HEK293T (cell line): ENCODE measurements at regions not wholly inside any gene's neighbourhood (a gene's known extent, or its start where the extent isn't known, plus 50 kb on each side); places are given as distances from the start of the nearest gene placed in this dataset.

ENCODE experiments used
- CTBP1 ChIP-seq: fragments of 450-650 bp; IDR thresholded peaks from 2 replicates; pipeline ENCODE4 v1.6.1; 2016; ENCODE audit warnings: borderline replicate concordance
- ELF4 ChIP-seq: fragments of 450-650 bp; IDR thresholded peaks from 2 replicates; pipeline ENCODE4 v1.6.1; 2017; ENCODE audit warnings: antibody characterized with exemption
- FOXK2 ChIP-seq: fragments of 450-650 bp; IDR thresholded peaks from 2 replicates; pipeline ENCODE4 v1.6.1; 2016; ENCODE audit warnings: mild to moderate bottlenecking
- FOXM1 ChIP-seq: fragments of 450-650 bp; IDR thresholded peaks from 2 replicates; pipeline ENCODE4 v1.6.1; 2017; ENCODE audit warnings: mild to moderate bottlenecking, borderline replicate concordance
- L3MBTL2 ChIP-seq: fragments of 450-650 bp; conservative IDR thresholded peaks from 2 replicates; pipeline ENCODE4 v1.6.1; 2016; ENCODE audit warnings: mild to moderate bottlenecking
- NFRKB ChIP-seq: fragments of 450-650 bp; IDR thresholded peaks from 2 replicates; pipeline ENCODE4 v1.6.1; 2016; ENCODE audit warnings: mild to moderate bottlenecking, moderate library complexity

- no peak for TF ChIP-seq L3MBTL2
- TF ChIP-seq CTBP1, result no peak
- no peak for TF ChIP-seq FOXK2
- no peak for TF ChIP-seq FOXM1
- TF ChIP-seq NFRKB, result no peak
- TF ChIP-seq ELF4, result no peak
Observed at GRCh38 chr3:23103764-23104163, 99.4 kb upstream of the UBE2E2 start.
